Pulmonary artery endothelial cell (primary cell): ENCODE measurements at regions not wholly inside any gene's neighbourhood (a gene's known extent, or its start where the extent isn't known, plus 50 kb on each side); places are given as distances from the start of the nearest gene placed in this dataset.
"Not testable (repeated sequence)": the region's sequence is repeated elsewhere in the genome, so short reads cannot be mapped to it uniquely, and the experiment has no call there.

Experiments used
- DNase-seq: peaks from one replicate; pipeline ENCODE4 v3.0.0-alpha.2; 2011; ENCODE audit warnings: low read depth, low spot score

DNA sequence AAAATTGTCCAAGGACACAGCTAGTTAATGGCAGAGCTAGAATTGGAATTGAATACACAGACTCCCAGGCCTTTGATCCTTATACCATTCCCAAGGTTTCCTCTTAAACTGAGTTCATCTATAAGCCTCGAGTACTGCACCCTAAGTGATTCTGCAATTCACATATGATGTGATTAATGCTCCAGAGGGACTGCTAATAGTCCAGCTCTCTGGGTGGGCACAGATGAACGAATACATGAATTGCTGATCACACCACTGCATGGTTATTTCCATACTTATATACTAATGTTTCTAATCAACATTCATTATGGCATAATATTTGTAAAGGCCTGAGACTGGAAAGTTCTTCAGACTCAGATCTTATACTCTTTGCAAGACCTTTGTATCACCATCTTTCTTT is 101.8 kb downstream of the NUFIP1 start:
- no peak for DNase-seq

DNA sequence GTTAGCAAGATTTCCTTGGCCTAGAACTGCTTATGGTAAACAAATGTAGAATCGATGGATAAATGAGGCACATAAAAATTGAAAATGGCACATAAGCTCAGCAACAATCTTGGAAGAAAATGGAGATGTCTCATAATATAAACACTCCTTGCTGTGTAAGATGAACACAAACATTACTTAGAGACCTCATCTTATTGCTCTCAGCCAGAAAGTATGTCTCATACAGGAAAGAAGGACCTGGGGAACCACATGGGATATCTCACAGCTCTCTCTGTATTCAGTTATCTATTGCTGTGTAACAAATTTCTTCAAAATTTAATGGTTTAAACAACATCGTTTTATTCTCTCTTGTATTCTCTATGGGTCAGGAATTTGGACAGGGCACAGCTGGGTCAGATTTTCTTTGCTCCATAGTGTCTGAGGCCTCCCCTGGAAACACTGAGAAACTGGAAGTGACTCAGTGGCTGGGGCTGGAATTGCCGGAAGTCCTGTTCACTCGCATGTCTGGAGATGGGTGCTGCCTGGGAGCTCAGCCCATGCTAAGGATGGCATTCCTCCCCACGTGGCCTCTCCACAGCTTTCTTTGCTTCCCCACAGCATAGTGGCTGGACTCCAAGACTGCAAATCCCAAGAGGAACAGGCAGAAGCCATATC is 105.1 kb downstream of the NUFIP1 start:
- DNase-seq = peak; percentile 49

DNA sequence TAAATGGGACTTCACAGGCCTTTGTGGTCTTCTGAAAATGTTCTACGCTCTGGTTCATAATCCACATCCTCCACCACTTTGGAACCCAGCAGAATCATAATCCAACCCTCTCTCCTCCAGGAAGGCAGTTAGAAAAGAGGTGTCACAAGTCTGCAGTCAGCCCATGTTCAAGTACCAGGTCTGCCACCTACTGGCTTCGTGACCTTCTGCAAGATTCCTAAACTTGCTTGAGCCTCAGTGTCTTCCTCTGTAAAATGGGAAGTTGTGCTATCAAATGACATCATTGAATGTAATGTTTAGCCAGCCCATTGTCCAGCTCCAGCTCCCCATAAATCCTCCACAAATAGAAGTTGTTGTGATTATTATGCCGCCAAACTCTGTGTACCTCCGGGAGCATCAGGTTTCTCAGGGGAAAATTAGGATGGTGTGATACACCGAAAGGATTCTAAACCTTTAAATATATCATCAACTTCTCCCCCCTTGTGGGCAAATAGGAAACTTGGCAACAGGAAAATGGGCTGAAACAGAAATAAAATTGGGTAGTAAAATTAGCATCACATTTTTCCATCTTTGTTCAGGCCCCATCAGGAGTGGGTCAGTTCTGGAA is 109.7 kb downstream of the NUFIP1 start:
- DNase-seq = peak; percentile 20

DNA sequence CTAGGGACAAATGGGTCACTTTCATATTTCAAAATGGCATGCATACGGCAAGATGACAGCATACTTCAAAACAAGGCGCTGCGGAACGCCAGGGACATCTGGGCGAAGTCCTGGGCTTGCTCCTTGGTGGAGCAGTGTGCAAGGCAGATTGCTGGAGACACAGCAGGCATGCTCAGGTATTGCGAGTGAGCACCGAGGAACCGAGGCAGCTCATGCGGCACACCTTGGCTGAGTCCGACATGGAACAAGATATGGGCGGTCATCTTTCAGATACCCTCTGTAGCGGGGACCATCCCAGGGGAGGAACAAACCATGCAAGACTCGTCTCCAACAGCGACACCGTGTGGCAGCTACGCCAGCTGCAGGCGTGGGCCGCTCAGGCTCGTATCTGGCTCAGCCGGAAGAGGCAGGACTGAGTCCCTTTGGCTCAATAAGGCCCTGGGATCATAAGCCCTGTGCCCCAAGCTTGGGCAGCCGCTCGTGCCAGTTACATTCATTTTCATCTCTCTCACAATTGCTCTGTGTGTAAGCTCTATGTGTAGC is 112.4 kb downstream of the NUFIP1 start:
- no peak for DNase-seq

DNA sequence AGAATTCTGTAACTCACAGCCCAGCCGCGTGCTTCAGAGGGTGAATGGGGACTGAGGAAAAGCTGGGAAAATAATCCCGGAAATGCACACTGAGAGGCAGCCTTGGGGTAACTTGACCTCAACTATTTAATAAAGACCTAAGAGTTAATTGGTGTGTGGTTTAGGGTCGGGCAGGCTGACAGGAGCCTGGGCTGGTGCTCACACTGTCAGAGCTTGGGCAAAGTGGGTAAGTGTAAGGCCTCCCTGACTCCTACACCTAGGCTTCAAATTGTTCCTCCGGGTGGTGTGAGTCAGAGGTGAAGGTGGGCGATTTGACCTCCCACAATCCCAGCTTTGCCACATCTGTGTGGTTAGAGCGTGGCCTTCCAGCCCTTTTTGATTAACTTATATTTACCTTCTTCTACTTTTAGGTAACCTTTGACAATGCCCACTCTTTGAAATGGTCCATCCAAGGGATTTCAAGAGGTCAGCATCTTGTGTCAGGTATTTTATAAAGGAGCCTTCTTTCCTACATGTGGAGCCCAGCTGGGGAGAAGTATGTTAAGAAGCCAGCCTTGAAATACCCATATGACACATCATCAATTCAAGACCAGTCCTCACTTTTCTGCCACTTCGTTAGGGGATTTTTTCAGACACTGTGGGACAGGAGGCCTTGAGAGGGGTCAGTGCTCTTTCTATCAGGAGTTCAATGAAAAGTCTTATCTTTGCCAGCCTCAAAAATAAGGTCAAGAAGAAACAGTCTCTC is 114.2 kb downstream of the NUFIP1 start:
- DNase-seq = no peak

DNA sequence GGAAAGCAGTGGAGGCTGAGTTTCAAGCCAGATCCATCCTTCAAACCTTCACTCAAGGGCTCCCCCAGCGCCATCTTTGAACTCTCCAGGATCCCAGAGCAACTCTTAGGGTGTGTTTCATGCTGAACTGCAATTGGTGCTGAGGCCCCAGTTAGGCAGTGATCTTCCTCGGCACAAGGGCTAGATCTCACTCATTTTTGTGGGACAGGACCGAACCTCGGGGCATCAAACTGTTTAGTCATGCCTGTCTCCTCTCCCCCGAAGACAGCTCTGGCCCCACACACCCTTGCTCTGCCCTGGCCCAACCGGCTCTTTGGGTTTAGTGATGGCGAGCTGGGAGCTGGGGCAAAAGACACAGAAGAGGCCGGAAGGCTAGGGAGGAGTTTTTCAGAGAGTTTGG is 115.1 kb downstream of the NUFIP1 start:
- no peak for DNase-seq

DNA sequence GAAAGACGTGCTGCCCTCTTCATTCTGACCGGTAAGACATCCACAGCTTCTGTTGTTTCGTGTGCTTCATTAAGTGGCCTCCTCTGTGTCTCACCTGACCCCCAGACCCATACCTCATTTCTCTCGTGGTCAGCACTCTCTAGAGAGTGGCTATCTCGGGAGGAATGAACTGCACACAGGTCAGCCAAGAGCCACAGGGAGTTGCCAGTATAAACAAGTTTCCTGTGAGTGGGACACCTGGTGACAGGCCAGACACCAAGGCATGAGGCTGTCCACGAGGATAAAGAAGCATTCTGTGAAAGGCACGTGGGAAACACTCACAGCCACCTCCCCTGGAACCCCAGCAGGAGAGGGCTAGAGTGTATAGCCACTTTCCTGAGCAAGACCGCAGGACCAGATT is 115.8 kb downstream of the NUFIP1 start:
- no peak for DNase-seq

DNA sequence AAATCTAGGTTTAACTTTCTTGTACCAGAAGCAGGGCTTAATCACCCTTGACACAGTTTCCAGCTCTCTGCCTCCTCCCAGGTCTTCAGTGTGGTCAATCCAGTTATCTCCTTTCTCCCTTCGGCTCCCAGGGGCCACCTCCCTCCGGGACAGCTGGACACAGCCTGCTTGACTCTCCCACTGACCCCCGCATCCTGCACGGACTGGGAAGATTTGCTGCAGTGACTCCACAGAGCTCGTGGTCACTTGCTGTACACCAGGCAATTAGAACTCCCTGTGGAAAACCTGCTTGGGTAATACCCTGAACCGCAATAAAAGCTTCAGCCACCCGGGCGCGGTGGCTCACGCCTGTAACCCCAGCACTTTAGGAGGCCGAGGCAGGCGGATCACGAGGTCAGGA is 116.5 kb downstream of the NUFIP1 start:
- no peak for DNase-seq

DNA sequence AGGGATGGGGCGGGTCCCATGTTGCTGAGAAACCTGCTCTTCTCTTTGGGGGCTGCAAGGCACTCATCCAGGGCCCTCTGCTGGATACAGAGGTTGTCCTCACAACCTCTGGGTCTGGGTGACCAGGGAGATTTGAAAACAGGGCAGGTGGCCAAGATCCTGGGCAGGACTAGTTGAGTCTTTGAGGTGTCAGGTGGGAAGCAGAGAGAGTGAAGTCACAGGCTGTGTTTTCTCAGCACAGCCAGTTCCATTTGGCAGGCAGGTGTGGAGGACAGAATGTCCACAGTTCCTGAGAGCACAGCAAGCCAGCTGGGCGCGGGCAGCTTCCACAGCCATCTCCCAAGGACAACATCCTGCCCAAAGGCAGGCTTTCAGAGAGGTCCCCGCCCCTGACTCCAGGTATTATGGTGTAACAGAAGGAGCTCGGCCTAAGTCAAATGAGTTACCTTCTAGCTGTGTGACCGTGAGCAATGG is 118.8 kb downstream of the NUFIP1 start:
- DNase-seq = no peak

DNA sequence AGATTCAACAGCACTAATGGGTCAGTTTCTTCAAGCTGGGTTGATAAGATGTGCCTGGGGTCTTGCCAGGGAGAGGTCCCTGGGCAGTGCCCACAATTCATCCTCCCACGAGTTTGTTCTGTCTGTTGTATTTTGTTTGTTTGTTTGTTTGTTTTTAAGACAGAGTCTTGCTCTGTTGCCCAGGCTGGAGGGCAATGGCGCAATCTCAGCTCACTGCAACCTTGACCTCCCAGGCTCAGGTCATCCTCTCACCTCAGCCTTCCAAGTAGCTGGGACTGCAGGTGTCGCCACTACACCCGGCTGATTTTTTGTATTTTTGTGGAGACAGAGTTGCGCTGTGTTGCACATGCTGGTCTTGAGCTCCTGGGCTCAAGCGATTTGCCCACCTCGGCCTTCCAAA is 120.1 kb downstream of the NUFIP1 start:
- no peak for DNase-seq

DNA sequence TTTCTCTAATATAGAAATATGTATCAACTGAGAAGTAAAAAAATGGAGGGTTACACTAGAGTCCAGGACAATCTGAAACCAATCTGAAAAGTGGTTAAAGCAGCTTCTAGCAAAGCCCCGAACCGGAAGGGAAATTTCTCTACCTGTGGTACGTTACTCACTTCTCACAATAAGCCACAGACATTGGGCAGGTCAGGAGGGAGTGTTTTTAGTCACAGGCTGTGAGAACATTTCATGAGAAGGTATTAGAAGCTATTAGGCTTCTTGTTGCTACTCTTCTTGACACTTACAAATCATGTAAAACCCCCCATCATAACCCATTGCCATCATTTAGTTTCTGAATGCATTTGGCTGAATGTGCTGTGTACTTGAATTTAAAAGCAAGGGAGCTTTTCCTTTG is 120.9 kb downstream of the NUFIP1 start:
- DNase-seq = no peak

DNA sequence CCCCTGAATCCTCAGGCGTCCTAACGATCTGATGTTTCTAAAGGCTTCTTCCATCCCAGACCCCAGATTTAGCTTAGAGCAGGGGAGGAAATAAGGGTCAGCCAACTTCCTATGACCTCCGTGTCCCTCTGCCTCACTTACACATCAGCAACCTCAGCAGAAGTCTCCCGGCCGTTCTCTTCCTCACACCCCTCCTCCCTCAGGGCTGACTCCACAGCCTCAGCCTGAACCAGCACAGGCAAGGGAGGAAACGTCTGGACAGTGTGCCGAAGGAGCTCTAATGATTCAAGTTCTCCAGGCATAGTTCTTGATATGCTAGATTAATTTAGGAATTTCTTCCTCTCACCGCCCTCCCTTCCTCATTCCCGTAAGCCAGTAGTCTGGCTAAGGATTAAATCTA is 121.4 kb downstream of the NUFIP1 start:
- no peak for DNase-seq

DNA sequence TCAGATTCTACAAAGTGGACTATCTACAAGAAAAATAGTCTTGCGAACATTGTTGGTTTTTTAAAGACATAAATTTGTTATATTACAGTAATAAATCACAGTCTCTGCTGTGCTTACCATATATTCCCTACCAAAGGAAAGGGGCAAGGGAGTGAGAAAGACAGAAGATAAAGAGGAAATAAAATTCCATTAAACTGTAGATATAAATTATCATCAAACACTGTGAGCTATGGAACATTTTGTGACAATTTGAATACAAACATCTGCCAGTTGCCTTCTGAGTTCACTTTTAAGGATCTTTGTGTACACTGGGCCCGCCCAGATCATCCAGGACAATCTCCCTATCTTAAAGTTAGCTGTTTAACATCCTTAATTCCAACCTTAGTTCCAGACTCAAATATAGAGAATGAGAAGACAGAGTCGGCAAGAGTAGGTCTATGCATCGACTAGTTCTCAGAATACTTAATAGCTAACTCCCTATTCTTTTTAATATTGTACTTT is 122.8 kb downstream of the NUFIP1 start:
- DNase-seq = no peak

DNA sequence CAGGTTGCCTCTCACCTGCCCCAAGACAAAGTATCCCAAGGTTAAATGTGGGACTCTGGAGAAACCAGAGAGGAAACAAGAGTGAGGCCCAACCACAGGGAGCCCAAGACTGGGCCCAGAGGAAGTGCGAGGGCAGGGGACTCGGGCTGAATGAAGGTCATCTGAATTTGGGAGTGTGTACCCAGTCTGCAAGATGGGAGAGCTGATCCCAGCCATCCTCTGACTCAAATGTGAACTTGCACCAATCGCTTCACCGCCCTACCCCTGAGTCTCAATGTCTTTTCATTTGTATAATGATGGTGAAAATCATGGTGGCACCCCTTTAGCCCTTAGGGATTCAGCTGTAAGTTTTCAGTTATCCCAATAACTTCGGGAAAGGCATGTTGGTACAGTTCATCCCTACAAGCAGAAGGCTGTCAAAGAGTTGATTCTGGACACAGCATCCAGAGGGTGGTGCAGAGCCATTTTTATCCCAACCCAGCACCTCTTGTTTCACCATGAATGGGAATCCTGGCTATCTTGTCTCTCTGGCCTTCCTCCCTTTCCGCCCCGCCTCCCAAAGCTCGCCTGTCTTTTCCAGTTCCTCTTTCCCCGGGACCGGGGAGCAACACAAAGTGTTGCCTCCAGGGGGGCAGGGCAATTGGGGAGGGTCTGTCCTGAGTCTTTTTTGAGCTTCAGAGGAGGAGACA is 123.4 kb downstream of the NUFIP1 start:
- DNase-seq = no peak

DNA sequence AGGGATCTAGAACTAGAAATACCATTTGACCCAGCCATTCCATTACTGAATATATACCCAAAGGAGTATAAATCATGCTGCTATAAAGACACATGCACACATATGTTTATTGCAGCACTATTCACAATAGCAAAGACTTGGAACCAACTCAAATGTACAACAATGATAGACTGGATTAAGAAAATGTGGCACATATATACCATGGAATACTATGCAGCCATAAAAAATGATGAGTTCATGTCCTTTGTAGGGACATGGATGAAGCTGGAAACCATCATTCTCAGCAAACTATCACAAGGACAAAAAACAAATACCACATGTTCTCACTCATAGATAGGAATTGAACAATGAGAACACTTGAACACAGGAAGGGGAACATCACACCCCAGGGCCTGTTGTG is 125.6 kb downstream of the NUFIP1 start:
- DNase-seq = not testable (repeated sequence)

DNA sequence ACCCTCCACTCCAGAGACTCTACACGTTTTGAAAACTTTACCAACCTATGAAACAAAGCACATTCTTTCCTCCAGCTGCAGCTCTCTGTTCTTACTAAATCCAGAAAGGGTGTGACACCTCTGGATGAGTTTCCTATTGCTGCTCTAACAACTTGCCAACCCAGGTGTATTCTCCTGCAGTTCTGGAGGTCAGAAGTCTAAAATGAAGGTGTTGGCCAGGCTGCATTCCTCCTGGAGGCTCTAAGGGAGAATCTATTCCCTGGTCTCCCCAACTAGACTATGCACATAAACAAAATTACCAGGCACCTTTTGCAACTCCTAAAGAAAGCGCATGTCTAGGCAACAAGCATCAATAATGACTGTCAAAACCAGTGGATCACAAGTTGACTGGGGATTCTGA is 128.8 kb downstream of the NUFIP1 start:
- no peak for DNase-seq

DNA sequence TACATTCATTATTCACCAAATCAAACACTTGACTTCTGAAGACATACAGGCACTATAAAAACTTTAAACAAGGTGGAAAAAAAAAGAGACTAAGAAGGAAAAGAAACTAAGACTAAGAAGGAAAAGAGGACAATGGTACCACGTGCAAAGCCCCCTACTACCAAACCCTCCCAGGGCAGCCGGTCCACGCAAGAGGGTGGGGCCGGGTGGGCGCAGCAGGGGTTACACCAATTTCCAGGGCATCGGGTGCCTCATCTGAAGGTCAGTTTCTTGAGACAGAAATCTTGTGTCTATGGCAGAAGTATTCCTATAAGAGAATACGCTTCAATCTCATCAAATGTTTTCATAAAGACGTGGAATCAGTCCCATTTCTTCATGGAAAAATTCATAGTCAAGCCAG is 131.5 kb downstream of the NUFIP1 start:
- no peak for DNase-seq

DNA sequence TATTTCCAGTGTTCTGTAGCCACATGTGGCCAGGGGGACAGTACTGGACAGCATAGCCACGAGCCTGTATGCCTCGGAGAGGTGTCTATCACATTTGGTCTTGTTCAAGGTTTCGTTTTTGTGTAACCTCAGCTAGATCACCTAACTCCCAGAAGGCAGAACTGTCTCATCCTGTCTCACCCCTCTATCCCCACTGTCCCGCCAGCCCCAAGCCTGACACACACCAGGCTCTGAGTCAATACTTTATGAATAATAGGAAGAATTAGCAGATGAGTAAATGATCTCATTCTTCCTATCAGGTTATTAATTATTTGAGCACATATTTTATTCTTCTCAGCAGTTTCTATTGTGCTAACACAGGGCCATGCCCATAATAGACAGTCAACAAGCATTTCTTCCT is 132.2 kb downstream of the NUFIP1 start:
- no peak for DNase-seq

DNA sequence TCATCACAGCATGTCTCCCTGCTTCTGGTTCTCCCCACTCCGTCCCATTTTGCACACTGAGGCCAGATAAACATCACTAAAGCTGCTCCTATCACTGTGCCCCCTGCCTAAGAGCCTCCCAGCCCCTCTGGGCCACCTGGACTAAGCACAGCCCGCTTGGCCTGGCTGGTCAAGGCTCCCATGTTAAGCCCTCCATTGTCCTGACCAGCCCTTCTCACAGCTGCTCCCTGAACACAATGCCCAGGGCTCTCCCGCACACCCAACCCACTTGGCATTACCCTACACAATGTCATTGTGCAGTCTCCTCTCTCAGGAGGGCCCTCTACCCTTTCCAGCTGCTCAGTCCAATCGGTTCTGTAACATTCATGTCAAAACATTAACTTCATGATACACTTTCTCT is 133.4 kb downstream of the NUFIP1 start:
- no peak for DNase-seq

DNA sequence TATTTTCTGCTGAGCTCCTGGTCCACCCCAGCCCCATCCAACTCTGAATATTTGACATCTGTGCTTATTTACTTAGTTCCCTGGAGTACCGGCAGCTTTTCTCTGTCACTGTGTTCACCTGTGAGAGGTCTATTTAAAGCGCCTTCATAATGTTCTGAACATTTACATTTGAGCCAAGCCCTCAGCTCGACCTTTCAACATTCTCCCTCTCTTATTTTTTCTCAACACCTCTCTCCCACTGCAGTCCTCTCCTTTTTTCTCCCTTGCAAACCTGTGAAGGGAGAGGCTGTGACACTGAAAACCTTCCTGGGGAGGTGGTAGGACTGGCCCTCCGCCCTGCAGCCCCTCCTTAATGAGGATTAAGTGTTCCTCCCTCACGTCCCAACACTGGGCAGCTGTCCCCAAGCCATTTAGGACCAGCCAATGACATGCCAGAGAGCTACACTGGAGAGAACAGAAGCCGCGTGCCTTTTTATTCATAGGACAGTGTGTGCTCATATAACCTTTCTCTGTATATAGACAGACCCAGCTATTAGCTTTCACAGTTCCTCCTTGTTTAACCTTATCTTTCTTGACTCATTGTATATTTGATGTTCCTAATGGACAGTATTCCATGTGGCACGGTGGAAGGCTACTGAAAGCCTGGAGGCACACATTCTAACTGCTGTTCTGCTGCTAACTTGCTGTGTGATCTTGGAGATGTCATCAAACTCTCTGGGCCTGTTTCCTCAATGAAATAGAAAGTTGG is 134.8 kb downstream of the NUFIP1 start:
- DNase-seq = no peak

DNA sequence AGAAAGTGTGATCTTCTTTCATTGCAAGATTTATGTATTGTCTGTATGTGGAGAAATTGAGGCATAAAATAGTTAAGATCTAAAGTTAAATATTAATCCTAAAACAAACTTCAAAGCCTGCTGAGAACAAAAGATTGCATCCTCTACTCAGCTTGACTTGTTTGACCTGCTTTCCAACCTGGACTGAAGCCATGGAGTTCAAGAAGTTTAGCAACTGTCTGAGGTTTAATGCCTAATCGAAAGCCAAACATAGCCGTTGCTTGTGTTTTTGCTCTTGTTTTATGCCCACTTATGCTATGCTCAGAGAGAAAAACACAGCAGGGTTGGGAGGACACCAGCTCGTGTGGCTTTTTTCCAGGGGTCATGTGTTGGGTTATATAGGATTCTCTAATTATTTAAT is 135.6 kb downstream of the NUFIP1 start:
- DNase-seq = no peak
